HG03039 (cell line): ENCODE measurements at regions not wholly inside any gene's neighbourhood (a gene's known extent, or its start where the extent isn't known, plus 50 kb on each side); places are given as distances from the start of the nearest gene placed in this dataset.
"Not testable (repeated sequence)": the region's sequence is repeated elsewhere in the genome, so short reads cannot be mapped to it uniquely, and the experiment has no call there.

Experiments
- ATAC-seq: cut with Tn5 transposase; IDR thresholded peaks from one replicate; pipeline ENCODE4 v1.9.1; 2021; ENCODE audit warnings: mild to moderate bottlenecking, moderate library complexity; ENCODE audit not compliant: unreplicated experiment

GRCh38 chr5:124622851-124623250, 123.6 kb downstream of the ZNF608 start:
- no peak for ATAC-seq

DNA sequence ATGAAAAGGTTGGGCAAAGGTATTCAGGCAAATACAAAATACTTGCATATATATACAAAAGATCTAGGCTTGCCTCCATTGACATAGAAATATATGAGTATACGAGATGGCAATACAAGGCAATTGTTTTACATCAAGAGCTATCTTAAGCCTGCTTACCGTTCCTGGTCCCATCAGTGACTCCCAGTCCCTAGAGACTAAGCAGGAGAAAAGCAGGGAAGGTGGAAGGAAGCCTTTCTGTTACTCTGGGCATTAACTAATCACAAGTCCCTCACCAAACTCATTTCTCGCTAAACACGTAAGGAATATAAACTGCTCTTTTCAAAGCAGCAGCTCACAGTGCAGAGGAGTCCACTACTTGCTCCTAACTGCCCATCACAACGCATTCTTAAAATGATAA, 125.2 kb downstream of the ZNF608 start:
- ATAC-seq: no peak

GRCh38 chr5:124620743-124621142, 125.7 kb downstream of the ZNF608 start:
- no peak for ATAC-seq

- ATAC-seq: no peak
Observed at GRCh38 chr5:124619121-124619520, 127.3 kb downstream of the ZNF608 start.

GRCh38 chr5:124617787-124618186, 128.7 kb downstream of the ZNF608 start:
- ATAC-seq: no peak

GRCh38 chr5:124614836-124615385, 131.5 kb downstream of the ZNF608 start:
- no peak for ATAC-seq

GRCh38 chr5:124614105-124614504, 132.3 kb downstream of the ZNF608 start:
- ATAC-seq: no peak

GRCh38 chr5:124613273-124613953, 133.0 kb downstream of the ZNF608 start:
- no peak for ATAC-seq

GRCh38 chr5:124612023-124612422, 134.4 kb downstream of the ZNF608 start:
- ATAC-seq: no peak

DNA sequence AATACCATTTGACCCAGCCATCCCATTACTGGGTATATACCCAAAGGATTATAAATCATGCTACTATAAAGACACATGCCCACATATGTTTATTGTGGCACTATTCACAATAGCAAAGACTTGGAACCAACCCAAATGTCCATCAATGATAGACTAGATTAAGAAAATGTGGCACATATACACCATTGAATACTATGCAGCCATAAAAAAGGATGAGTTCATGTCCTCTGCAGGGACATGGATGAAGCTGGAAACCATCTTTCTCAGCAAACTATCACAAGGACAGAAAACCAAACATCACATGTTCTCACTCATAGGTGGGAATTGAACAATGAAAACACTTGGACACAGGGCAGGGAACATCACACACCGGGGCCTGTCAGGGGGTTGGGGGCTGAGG, 135.2 kb downstream of the ZNF608 start:
- ATAC-seq: not testable (repeated sequence)

GRCh38 chr5:124609685-124610084, 136.8 kb downstream of the ZNF608 start:
- not testable (repeated sequence) for ATAC-seq

DNA sequence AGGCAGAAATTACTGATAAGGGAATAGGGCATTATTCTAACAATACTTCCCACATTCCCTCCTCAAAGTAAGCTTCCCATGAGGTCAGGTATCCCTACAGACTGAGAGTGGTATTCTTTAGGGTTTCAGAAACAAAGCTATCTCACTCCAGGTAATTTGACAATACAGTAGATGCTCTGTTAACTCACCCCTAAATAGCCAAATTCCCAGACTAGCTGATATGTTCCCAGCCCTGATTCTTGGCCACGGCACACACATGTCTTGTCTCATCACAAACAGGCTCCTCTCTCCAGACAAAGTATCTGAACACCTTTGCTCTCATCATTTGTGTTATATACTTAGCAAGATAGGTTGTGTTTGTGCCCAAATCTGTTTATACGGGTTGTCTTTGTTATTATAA, 139.9 kb downstream of the ZNF608 start:
- no peak for ATAC-seq

DNA sequence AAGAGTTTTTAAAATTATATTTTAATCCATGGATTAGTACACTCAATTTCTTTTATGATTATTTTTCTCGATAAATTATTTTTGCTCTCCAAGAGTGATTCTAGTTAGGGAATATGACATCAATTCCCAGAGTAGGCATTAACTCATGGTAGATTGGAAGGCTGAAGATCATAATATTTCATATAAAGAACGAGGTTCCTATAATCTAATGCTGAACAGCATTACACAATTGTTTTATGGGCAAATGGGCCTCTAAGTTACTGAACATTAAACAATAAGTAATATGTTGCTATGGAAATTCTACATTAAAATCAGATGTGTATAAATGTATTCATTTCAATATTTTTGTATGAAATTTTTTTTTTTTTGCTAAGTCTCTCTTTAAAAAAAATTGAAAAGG, 140.3 kb downstream of the ZNF608 start:
- ATAC-seq: no peak

DNA sequence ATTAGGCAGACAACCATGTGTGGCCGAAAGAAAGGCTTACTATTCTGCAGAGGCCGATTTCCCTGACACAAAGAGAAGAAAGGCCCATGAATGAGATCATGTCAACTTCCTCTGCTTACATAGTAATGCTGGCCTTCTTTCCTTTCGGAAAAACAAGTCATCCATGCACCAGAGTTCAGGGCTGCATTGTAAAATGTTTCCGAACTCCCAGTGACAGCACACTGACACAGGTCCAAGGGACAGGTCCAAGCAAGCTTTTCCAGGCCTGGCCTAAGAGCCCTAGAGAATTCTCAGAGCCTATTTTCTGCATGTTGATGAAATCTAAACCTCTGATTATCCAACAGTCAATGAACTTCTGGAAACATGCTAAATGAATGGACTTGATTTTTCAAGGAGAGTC, 140.9 kb downstream of the ZNF608 start:
- no peak for ATAC-seq

DNA sequence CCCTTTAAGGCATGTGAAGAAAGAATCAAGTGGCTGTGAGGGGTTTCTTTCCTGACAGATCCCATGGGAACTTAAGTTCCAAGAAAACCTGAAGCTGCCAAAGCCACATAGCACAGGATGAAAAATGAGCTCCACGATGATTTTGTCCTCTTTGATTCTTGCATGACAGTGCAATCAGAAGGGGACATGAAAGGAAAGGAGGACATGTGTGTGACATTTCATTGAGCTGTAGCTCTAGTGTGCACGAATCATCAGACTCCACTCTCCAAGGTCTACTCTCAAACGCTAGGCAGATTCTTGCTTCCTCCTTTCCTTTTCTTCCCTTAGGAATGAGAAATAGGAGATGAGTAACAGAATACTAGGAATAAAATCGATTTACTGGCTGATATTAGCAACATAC, 142.0 kb downstream of the ZNF608 start:
- no peak for ATAC-seq

GRCh38 chr5:124602925-124603650, 143.4 kb downstream of the ZNF608 start:
- no peak for ATAC-seq

DNA sequence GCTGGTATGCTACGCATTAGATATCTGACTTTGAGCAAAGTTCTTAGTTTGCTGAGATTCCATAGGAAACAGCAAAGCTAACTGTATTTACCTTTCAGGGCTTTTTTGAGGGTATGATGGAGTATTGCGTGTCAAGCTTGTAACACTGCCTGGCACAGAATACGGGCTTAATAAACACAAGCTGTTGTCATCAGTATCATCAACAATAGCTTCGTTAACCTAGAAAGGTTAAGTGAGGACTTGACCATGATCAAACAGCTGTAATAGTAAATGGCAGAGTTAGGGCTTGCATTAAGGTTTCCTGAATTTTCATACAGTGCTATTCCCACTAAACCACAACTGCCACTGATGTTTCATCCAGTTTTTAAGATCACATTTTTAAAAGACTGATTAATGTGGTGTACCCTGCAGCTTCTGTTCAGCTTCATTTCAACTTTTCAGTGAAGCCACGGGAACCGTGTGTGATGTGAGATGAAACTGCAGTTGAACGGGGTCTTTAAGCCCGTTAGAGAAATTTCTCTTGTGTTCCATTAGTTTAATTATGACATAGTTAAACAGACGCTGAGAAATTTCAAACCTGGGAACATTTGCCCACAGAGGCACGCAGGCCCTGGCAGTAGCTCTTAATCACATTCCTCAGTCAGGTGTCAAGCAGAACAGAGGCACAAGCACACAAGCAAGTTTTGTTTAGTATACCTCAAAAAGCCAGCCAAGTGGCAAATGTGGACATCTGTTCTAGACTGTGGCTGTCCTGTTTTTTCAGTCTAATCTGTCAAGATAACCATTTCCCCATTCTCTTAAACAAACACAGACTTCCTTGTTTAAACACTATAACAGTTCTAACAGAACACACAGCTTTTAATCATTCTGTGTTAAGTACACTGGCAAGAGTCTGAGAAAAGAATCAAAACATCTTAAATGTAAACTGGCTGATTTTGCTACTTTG, 147.1 kb downstream of the ZNF608 start:
- ATAC-seq: no peak

DNA sequence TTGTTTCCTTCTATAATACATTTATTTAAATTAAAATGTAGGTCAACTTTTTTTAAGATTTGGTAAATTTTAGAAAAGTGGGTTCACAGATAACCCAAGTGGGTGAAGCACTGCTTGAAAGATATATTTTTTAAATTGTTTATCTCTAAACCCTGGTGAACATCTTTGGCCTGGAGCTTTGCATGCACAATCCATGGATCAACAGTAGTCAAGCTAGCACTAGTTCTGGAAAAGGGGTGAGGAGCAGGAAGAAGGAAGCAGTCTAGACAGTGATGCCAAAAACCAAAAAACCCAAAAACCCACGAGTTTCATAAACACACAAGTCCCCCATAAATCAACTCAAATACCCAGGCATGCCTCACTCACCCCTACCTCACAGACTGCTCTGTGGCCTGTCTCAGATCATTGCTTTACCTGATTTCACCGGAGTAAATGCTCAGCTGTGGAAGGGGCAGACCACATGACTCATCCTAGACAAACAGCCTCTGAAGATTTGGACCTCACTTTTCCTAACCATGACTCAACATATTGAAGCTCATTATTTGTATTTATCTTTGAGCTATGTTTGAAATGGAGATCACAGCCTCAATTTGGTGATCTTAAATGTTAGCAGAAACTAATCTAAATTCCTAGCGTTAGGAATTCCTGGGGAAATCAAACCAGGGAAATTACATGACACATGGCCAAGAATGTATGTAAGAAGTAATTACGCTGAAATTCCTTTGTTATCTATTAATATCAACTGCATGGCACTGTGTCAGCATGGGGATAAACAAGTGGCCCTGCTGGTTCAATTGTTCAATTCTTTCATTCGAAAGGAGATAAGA, 149.6 kb downstream of the ZNF608 start:
- no peak for ATAC-seq

- no peak for ATAC-seq
Observed at GRCh38 chr5:124593952-124594351, 152.5 kb downstream of the ZNF608 start.

GRCh38 chr5:124592891-124593290, 153.5 kb downstream of the ZNF608 start:
- no peak for ATAC-seq
